OCI-LY7 (cell line): ENCODE measurements at regions not wholly inside any gene's neighbourhood (a gene's known extent, or its start where the extent isn't known, plus 50 kb on each side); places are given as distances from the start of the nearest gene placed in this dataset.

Experiments
- EZH2phosphoT487 ChIP-seq: fragments of 200-600 bp; sonication (generic); IDR thresholded peaks from 2 replicates; pipeline ENCODE4 v1.6.1; 2018; ENCODE audit warnings: low read depth, borderline replicate concordance, mild to moderate bottlenecking, mixed run types, antibody characterized with exemption, low read length, moderate library complexity, mixed read lengths
- TF ChIP-seq, protein P1 (sequence below): fragments of 200-600 bp; sonication (generic); conservative IDR thresholded peaks from 2 replicates; pipeline ENCODE4 v1.5.1; 2014; ENCODE audit warnings: mild to moderate bottlenecking, antibody characterized with exemption, low read length, moderate library complexity, mixed read lengths

DNA sequence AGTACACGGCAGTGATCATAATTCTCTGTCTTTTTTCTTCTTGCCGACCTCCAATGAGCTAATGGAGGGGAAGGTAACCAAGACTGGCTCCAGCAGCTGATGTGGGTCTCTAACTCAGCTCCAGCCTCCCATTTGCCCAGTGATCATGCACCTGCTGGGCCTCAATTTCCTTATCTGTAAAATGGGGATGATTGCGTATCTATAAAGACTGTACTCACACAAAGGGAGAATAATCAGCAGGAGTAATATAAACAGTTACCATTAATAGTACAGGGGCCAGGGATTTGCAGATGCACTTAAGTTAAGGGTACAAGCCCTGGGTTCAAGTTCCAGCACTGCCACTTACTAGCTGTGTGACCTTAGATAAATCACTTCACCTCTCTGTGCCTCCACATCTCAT lies 204.9 kb upstream of the LHX5 start:
- TF ChIP-seq, protein P1, sequence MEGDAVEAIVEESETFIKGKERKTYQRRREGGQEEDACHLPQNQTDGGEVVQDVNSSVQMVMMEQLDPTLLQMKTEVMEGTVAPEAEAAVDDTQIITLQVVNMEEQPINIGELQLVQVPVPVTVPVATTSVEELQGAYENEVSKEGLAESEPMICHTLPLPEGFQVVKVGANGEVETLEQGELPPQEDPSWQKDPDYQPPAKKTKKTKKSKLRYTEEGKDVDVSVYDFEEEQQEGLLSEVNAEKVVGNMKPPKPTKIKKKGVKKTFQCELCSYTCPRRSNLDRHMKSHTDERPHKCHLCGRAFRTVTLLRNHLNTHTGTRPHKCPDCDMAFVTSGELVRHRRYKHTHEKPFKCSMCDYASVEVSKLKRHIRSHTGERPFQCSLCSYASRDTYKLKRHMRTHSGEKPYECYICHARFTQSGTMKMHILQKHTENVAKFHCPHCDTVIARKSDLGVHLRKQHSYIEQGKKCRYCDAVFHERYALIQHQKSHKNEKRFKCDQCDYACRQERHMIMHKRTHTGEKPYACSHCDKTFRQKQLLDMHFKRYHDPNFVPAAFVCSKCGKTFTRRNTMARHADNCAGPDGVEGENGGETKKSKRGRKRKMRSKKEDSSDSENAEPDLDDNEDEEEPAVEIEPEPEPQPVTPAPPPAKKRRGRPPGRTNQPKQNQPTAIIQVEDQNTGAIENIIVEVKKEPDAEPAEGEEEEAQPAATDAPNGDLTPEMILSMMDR, result no peak
- TF ChIP-seq EZH2phosphoT487, result no peak
